NOMO-1 (cell line): ENCODE measurements at regions not wholly inside any gene's neighbourhood (a gene's known extent, or its start where the extent isn't known, plus 50 kb on each side); places are given as distances from the start of the nearest gene placed in this dataset.
"Not testable (repeated sequence)": the region's sequence is repeated elsewhere in the genome, so short reads cannot be mapped to it uniquely, and the experiment has no call there.

ENCODE experiments used
- DNase-seq, 2 experiments: peaks; one replicate each; lab custom pipeline; 2025; ENCODE audit not compliant: unreplicated experiment in 2 of 2; lab: John Stamatoyannopoulos, UW

- DNase-seq = no peak
Measured at GRCh38 chr11:97615546-97615945, 1225.7 kb downstream of the JRKL start.

- no peak for DNase-seq
Measured at GRCh38 chr11:97617031-97617430, 1227.2 kb downstream of the JRKL start.

- no peak for DNase-seq
Measured at GRCh38 chr11:97620007-97620406, 1230.2 kb downstream of the JRKL start.

GRCh38 chr11:97621282-97621681 lies 1231.5 kb downstream of the JRKL start:
- DNase-seq = no peak

GRCh38 chr11:97622795-97623194 lies 1233.0 kb downstream of the JRKL start:
- no peak for DNase-seq

GRCh38 chr11:97636741-97637140 lies 1246.9 kb downstream of the JRKL start:
- DNase-seq = not testable (repeated sequence)

GRCh38 chr11:97637701-97638100 lies 1247.9 kb downstream of the JRKL start:
- DNase-seq = no peak

- no peak for DNase-seq
Measured at GRCh38 chr11:97638641-97639224, 1248.9 kb downstream of the JRKL start.

GRCh38 chr11:97641988-97642387 lies 1252.2 kb downstream of the JRKL start:
- no peak for DNase-seq

- DNase-seq = no peak
Measured at GRCh38 chr11:97645736-97646135, 1255.9 kb downstream of the JRKL start.

- DNase-seq = no peak
Measured at GRCh38 chr11:97656356-97656755, 1266.5 kb downstream of the JRKL start.

- no peak for DNase-seq
Measured at GRCh38 chr11:97657852-97658251, 1268.0 kb downstream of the JRKL start.

- DNase-seq = no peak
Measured at GRCh38 chr11:97667057-97667456, 1277.2 kb downstream of the JRKL start.

GRCh38 chr11:97683733-97684132 lies 1293.9 kb downstream of the JRKL start:
- DNase-seq = no peak

GRCh38 chr11:97684486-97685439 lies 1295.0 kb downstream of the JRKL start:
- DNase-seq = no peak

- no peak for DNase-seq
Measured at GRCh38 chr11:97685695-97686094, 1295.9 kb downstream of the JRKL start.

GRCh38 chr11:97687111-97687510 lies 1297.3 kb downstream of the JRKL start:
- no peak for DNase-seq

- no peak for DNase-seq
Measured at GRCh38 chr11:97691061-97691460, 1301.2 kb downstream of the JRKL start.

GRCh38 chr11:97702951-97703350 lies 1313.1 kb downstream of the JRKL start:
- DNase-seq = no peak

GRCh38 chr11:97703851-97704250 lies 1314.0 kb downstream of the JRKL start:
- DNase-seq = no peak

GRCh38 chr11:97705441-97705840 lies 1315.3 kb upstream of the CNTN5 start:
- not testable (repeated sequence) for DNase-seq

- DNase-seq = no peak
Measured at GRCh38 chr11:97717922-97718321, 1302.8 kb upstream of the CNTN5 start.
